ENCODE measurements at regions not wholly inside any gene's neighbourhood (a gene's known extent, or its start where the extent isn't known, plus 50 kb on each side); places are given as distances from the start of the nearest gene placed in this dataset.
A peak's percentile ranks its signal among the peaks of the same experiment; 100 is the strongest.

DNA sequence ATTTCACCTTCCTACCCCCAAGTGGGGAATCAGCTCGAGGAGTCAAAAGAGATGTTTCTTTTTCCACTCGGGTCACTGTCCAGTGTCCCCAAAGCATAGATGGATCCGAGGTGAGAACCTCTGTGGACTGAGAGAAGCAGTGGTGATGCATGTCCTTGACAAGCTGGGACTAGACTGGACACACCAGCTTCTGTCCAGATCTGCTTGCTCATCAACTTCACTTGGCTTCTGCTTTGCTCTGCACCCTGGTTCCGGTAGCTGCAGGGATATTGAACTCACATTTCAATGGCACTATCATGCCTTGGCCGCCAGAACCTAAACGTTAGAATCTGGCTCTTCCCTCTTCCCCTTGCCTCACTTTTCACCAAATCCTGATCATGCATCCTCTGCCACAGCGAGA, 50.3 kb upstream of the CXCL12 start:
- H3K4me3 ChIP-seq (replicated peaks in 1 of 2; ENCODE audit: low read depth in 2 of 2, low read length in 2 of 2): no peak overlapping the region
- TF ChIP-seq, protein P1, sequence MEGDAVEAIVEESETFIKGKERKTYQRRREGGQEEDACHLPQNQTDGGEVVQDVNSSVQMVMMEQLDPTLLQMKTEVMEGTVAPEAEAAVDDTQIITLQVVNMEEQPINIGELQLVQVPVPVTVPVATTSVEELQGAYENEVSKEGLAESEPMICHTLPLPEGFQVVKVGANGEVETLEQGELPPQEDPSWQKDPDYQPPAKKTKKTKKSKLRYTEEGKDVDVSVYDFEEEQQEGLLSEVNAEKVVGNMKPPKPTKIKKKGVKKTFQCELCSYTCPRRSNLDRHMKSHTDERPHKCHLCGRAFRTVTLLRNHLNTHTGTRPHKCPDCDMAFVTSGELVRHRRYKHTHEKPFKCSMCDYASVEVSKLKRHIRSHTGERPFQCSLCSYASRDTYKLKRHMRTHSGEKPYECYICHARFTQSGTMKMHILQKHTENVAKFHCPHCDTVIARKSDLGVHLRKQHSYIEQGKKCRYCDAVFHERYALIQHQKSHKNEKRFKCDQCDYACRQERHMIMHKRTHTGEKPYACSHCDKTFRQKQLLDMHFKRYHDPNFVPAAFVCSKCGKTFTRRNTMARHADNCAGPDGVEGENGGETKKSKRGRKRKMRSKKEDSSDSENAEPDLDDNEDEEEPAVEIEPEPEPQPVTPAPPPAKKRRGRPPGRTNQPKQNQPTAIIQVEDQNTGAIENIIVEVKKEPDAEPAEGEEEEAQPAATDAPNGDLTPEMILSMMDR (IDR thresholded peaks at IDR 0.05; ENCODE audit: low read depth, low read length): no peak
- no peak for DNase-seq (ENCODE audit: low read depth in 2 of 2)

DNA sequence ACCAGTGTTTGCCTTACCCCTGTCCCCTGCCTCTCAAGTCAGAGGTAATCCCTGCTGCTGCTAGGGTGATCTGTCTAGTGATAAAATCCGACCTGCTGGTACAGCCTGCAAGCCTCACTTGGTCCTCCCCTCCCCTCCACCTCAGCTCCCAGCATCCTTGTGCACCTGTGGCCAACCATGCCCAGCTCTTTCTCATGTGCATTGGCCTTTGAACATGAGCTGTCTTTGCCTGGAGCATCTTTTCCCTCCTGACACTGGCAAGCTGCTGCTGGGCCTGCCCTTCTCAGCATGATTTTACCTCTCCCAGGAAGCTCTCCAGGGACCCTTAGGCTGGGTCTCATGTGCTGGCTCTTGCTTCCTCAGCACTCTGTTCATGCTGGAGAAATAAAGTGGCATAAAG, 51.3 kb upstream of the CXCL12 start:
- TF ChIP-seq, protein P1 (IDR thresholded peaks at IDR 0.05; ENCODE audit: low read depth, low read length): no peak
- H3K4me3 ChIP-seq (replicated peaks in 1 of 2; ENCODE audit: low read depth in 2 of 2, low read length in 2 of 2): no peak overlapping the region
- DNase-seq (ENCODE audit: low read depth in 2 of 2): no peak

DNA sequence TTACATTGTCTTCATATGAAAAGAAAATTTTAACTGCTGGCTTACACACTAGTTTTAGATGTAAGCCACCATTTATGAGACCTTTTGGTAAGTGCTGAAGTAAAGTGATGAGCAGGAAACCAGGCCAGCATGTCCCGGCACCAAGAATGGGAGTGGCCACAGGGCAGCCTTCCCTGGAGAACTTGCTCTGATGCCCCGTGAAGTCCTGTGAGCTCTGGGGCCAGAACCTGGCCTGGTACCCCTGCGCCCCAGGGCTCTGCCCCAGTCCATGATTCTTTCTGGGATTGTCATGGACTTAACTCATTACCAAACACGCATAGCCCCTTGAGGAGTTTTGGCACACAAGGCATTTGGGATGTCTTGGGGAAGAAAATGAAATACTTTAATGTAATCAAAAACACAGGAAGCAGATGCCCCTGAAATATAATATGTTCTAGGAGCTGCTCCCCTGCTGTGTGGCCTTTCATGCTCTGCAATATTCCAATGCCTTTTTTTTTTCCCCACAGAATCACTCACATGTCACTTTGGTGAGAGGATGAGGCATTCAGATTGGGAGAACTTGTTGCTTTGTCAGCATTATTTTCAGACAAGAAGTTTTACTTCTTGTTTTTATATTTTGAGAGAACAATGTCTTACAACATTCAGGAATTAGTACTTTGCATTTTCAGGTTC, 53.1 kb upstream of the CXCL12 start:
- TF ChIP-seq, protein P1 (IDR thresholded peaks at IDR 0.05; ENCODE audit: low read depth, low read length): no peak
- DNase-seq (ENCODE audit: low read depth in 2 of 2): no peak
- H3K4me3 ChIP-seq (replicated peaks in 1 of 2; ENCODE audit: low read depth in 2 of 2, low read length in 2 of 2): no peak overlapping the region

DNA sequence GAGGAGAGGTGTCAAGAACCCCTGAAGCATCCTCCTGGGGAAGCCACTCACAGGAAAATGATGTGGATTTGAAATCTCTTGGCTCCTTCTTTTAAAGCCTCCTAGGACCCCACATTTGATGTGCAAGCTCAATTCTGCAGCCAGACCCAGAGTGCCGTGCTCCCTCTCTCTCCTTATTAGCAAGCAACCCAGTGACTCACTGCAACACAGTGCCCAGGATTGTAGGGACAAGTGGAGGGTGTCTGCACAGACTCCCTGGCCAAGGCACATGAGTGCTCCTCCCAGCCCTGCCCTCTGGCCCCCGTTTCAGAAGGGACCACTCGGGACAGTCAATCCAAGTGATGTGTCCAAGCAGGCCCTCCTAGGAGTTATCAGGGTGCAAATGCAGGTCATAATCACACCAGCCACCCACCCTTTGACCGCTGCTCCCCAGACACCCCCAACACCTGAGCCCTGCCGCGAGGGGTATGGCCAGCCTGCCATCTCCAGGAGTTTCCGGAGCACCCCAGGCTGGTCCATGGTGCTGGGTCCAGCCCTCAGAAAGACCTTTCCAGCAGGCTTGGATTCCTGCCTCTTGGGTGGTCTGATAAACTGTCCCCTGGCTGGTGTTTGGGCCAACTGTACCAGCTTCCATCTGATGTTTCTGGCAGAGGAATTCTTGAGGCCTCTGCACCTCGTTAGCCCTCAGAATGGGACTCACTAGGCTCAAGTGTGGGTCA, 54.5 kb upstream of the CXCL12 start:
- TF ChIP-seq, protein P1 (IDR thresholded peaks at IDR 0.05; ENCODE audit: low read depth, low read length): no peak
- H3K4me3 ChIP-seq (replicated peaks in 1 of 2; ENCODE audit: low read depth in 2 of 2, low read length in 2 of 2): no peak overlapping the region
- DNase-seq (ENCODE audit: low read depth in 2 of 2): peak in 1 of 2 donors; percentile 46

DNA sequence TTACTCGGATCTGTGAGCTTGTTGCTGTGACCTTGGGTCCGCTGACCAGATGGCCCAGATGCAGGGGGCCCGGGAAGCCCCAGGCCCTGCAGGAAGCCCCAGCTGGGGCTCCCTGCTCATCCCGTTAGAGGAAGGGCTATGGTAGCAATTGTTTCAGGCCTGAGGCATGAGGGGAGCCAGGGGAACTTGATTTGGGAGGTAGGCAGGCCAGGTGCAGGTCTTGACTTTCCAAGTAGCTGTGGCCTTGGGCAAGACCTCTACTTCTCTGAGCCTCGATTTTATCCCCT, 55.0 kb upstream of the CXCL12 start:
- TF ChIP-seq, protein P1 (IDR thresholded peaks at IDR 0.05; ENCODE audit: low read depth, low read length): no peak
- no peak for DNase-seq (ENCODE audit: low read depth in 2 of 2)
- no peak overlapping the region for H3K4me3 ChIP-seq (replicated peaks in 1 of 2; ENCODE audit: low read depth in 2 of 2, low read length in 2 of 2)

DNA sequence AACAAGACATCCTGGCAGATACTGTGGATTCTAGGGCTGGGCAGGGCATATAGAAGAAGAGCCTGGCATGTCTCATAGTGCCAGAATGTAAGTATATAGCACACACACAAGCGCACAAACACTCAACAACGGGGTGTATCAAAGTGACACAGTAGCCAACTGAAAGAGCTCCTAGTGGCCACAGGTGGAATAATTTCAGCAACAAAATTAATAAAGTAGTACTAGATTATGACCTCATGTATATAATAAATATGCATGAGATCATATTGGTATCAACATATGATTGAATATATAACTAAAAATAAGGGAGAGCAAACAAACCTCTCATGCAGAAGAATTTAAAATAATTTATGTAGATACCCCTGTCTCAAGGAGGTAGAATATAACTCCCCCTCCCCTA, 72.4 kb upstream of the CXCL12 start:
- no peak for DNase-seq (ENCODE audit: low read depth in 2 of 2)
- no peak overlapping the region for H3K4me3 ChIP-seq (replicated peaks in 1 of 2; ENCODE audit: low read depth in 2 of 2, low read length in 2 of 2)
- TF ChIP-seq, protein P1 (IDR thresholded peaks at IDR 0.05; ENCODE audit: low read depth, low read length): no peak
